ENCODE measurements at regions not wholly inside any gene's neighbourhood (a gene's known extent, or its start where the extent isn't known, plus 50 kb on each side); places are given as distances from the start of the nearest gene placed in this dataset.

GRCh38 chr7:39829028-39829427, 121.0 kb upstream of the CDK13 start:
- TF ChIP-seq POLR2A (IDR thresholded peaks at IDR 0.05), result no peak
- no peak for TF ChIP-seq CTCF (IDR thresholded peaks at IDR 0.05)

Data from vagina (tissue), 2 donors.